HG02678 (cell line): ENCODE measurements at regions not wholly inside any gene's neighbourhood (a gene's known extent, or its start where the extent isn't known, plus 50 kb on each side); places are given as distances from the start of the nearest gene placed in this dataset.

ENCODE experiments used
- ATAC-seq: cut with Tn5 transposase; IDR thresholded peaks from one replicate; pipeline ENCODE4 v1.9.1; 2021; ENCODE audit warnings: mild to moderate bottlenecking, moderate library complexity; ENCODE audit not compliant: unreplicated experiment

- no peak for ATAC-seq
Observed at GRCh38 chr22:49240472-49240871, 587.2 kb downstream of the BRD1 start.

GRCh38 chr22:49240016-49240380 is 587.7 kb downstream of the BRD1 start:
- no peak for ATAC-seq

- ATAC-seq: no peak
Observed at GRCh38 chr22:49239264-49240015, 588.2 kb downstream of the BRD1 start.

- no peak for ATAC-seq
Observed at GRCh38 chr22:49238181-49239141, 589.2 kb downstream of the BRD1 start.

- ATAC-seq: no peak
Observed at GRCh38 chr22:49237703-49238102, 590.0 kb downstream of the BRD1 start.

GRCh38 chr22:49237279-49237678 is 590.4 kb downstream of the BRD1 start:
- ATAC-seq: no peak

GRCh38 chr22:49236541-49237075 is 591.1 kb downstream of the BRD1 start:
- ATAC-seq: no peak

- no peak for ATAC-seq
Observed at GRCh38 chr22:49235463-49236300, 592.0 kb downstream of the BRD1 start.

GRCh38 chr22:49234459-49234858 is 593.2 kb downstream of the BRD1 start:
- ATAC-seq: no peak

GRCh38 chr22:49233507-49234100 is 594.1 kb downstream of the BRD1 start:
- no peak for ATAC-seq

- no peak for ATAC-seq
Observed at GRCh38 chr22:49232319-49233067, 595.2 kb downstream of the BRD1 start.

- no peak for ATAC-seq
Observed at GRCh38 chr22:49230194-49230577, 597.5 kb downstream of the BRD1 start.

GRCh38 chr22:49229483-49230193 is 598.0 kb downstream of the BRD1 start:
- ATAC-seq: no peak

GRCh38 chr22:49228431-49229037 is 599.1 kb downstream of the BRD1 start:
- ATAC-seq: no peak

- no peak for ATAC-seq
Observed at GRCh38 chr22:49227670-49228069, 600.0 kb downstream of the BRD1 start.

- no peak for ATAC-seq
Observed at GRCh38 chr22:49226096-49226495, 601.6 kb downstream of the BRD1 start.

- ATAC-seq: no peak
Observed at GRCh38 chr22:49224243-49224642, 603.4 kb downstream of the BRD1 start.

- ATAC-seq: no peak
Observed at GRCh38 chr22:49218142-49218541, 609.5 kb downstream of the BRD1 start.

- ATAC-seq: no peak
Observed at GRCh38 chr22:49216579-49216978, 611.1 kb downstream of the BRD1 start.
